ENCODE measurements at regions not wholly inside any gene's neighbourhood (a gene's known extent, or its start where the extent isn't known, plus 50 kb on each side); places are given as distances from the start of the nearest gene placed in this dataset.
"Not testable (repeated sequence)": the region's sequence is repeated elsewhere in the genome, so short reads cannot be mapped to it uniquely, and the experiment has no call there.

DNA sequence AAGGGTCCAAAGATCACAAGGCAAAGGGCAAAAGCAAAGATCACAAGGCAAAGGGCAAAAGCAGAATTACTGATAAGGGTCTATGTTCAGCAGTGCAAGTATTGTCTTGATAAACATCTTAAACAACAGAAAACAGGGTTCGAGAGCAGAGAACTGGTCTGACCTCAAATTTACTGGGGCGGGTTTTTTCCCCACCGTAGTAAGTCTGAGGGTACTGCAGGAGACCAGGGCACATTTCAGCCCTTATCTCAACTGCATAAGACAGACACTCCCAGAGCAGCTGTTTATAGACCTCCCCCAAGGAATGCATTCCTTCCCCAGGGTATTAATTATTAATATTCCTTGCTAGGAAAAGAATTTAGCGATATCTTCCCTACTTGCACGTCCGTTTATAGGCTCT is 61.3 kb downstream of the ZNF860 start:
- DNase-seq (ENCODE audit: low read depth), result not testable (repeated sequence)

DNA sequence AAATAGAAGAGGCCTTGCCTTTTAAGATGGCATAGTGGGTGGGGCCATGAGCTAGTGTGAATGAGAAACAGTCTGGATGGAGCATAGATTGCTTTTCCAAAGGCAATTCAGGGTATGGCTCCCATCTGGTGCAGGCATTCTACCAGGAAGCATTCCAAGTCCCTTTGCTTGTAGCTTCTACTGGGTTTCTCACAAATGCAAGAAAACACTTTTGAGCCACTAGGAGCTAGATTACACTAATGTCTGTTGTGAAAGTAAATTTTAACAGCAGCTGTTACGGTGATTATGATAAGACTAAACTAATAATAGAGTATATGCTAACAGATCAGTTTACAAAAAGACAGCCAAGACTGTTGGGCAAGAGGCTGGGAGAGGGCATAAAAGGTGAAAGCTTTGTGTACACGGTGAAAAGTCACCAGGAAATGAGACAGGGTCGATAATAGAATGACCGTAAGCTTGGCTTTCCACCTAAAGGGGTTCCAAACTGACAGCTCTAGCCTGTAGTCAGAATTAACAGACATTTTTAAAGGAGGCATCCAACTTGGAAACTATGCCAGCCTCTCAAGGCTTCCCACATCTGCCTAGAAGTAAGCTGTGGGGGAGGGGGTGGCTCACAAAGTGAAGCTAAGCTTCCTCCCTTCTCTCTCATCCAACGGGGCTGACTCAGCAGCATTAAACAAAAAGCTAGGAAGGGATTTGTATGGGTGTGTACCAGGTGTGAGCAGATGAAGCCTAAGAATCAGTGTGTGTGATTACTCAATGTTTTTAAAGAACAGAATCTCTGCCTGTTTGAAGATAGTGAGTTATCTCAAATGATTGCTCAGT is 61.1 kb upstream of the GPD1L start:
- peak; percentile 83 for DNase-seq (ENCODE audit: low read depth)

DNA sequence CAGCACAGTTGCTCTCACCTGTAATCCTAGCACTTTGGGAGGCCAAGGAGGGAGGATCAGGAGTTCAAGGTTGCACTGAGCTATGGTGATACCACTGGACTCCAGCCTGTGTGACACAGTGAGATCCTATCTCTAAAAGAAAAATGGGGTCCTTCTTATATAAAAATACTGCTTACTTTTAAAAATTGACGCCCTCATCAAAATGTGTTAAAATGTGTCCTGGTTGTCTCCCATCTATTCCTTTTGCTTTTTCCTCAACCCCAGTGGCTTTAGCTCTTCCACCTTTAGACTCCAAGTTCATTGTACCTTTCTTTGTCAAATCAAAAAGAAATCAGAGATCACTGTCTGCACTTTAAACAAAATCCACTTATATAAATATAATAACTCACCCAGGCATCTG is 60.3 kb upstream of the GPD1L start:
- DNase-seq (ENCODE audit: low read depth), result no peak

DNA sequence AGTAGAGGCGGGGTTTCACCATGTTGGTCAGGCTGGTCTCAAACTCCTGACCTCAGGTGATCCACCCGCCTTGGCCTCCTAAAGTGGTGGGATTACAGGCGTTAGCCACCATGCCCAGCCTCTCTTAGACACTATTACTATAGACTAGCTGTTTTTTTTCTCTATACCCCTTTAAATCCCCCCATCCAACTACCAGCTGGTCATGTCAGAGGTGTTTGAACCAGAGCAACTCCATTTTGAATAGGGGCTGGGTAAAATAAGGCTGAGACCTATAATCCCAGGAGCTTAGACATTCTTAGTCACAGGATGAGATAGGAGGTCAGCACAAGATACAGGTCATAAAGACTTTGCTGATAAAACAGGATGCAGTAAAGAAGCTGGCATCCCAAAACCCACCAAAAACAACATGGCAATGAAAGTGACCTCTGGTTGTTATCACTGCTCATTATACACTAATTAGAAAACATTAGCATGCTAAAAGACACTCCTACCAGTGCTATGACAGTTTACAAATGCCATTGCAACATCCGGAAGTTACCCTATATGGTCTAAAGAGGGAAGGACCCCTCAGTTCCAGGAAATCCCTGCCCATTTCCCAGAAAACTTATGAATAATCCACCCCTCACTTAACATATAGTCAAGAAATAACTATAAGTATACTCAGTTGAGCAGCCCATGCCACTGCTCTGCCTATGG is 57.8 kb upstream of the GPD1L start:
- DNase-seq (ENCODE audit: low read depth), result no peak

DNA sequence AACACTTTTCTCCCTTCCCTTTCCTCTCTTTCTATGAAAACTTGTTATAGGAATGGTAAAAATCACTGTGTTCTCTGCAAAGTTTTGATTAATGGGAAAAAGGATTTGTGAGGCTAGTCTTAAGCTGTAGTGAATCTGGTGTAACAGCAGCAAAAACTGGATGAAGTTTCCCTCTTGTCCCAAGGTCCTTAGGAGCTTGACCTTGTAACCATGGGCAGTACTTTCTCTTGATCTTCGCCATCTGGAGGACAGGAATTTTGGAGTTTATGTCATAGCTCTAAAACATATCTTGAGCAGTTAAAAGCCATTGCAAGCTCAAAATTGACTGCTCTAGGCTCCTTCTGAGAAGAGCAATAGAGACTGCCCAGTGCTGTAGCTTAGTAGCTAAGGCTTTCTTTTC is 56.5 kb upstream of the GPD1L start:
- DNase-seq (ENCODE audit: low read depth), result no peak

DNA sequence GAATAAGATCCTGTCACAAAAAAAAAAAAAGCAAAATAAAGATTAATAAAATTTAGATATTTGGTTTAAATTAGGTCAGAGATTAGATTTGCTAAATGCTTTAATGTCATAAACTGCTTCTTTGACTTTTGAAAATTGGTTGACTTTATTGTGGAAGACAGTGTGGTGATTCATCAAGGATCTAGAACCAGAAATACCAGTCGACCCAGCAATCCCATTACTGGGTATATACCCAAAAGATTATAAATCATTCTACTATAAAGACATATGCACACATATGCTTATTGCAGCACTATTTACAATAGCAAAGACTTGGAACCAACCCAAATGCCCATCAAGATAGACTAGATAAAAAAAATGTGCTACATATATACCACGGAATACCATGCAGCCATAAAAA is 54.2 kb upstream of the GPD1L start:
- DNase-seq (ENCODE audit: low read depth), result not testable (repeated sequence)

DNA sequence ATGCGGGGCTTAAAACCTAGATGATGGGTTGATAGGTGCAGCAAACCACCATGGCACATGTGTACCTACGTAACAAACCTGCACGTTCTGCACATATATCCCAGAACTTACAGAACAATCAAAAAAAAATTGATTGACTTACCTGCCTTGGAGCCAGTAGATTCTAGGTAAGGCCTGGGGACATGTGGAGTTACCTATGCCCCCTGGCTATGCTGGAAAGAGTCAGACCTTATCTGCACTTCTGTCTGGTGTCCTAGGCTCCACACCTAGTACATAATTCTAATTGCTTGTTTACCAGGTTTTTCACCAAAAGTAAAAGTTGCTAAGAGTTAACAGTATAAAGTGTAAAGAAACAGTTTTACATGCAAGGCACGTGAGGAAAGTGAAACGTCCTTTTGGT is 53.6 kb upstream of the GPD1L start:
- DNase-seq (ENCODE audit: low read depth), result not testable (repeated sequence)

DNA sequence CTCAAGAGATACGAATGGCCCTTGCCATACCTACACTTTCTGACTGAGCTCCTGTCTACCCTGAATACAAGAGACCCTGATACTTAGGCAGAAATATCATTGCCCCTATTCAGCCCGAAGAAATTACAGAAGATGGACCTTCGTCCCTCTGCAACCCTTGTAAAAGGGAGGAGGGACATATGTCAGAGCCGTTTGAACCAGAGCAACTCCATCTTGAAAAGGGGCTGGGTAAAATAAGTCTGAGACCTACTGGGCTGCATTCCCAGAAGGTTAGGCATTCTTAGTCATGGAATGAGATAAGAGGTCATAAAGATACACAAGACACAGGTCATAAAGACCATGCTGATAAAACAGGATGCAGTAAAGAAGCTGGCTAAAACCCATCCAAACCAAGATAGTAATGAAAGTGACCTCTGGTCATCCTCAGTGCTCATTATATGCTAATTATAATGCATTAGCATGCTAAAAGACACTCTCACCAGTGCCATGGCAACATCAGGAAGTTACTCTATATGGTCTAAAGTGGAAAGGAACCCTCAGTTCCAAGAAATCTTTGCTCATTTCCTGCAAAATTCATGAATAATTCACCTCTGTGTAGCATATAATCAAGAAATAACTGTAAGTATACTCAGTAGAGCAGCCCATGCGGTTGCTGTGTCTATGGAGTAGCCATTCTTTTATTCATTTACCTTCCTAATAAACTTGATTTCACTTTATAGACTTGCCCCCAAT is 49.7 kb upstream of the GPD1L start:
- DNase-seq (ENCODE audit: low read depth), result no peak
